GM23338 (cell line): ENCODE measurements at regions not wholly inside any gene's neighbourhood (a gene's known extent, or its start where the extent isn't known, plus 50 kb on each side); places are given as distances from the start of the nearest gene placed in this dataset.

Experiments used
- ATAC-seq: fragments of 200-7000 bp; cut with Tn5 transposase; 3 replicates; pipeline ENCODE4 v1.9.1; 2020
- DNase-seq: peaks from one replicate; pipeline ENCODE4 v3.0.0-alpha.2; 2015; ENCODE audit warnings: low spot score
- H2AFZ ChIP-seq: fragments of 200-600 bp; sonication (generic); 2 replicates; pipeline ENCODE4 v1.8.0; 2016; ENCODE audit warnings: antibody characterized with exemption, mild to moderate bottlenecking, moderate library complexity
- H3F3A ChIP-seq: fragments of 200-600 bp; sonication (generic); replicated peaks from 2 replicates; pipeline ENCODE4 v1.8.0; 2017; ENCODE audit warnings: antibody characterized with exemption, mixed run types, low read depth
- H3K27ac ChIP-seq: fragments of 200-600 bp; sonication (generic); 2 replicates; pipeline ENCODE4 v1.6.1; 2016; ENCODE audit warnings: low read depth
- H3K27me3 ChIP-seq: fragments of 200-600 bp; sonication (generic); 2 replicates; pipeline ENCODE4 v1.8.0; 2016; ENCODE audit warnings: mild to moderate bottlenecking, mixed run types, moderate library complexity; ENCODE audit not compliant: insufficient read depth
- H3K36me3 ChIP-seq: fragments of 200-600 bp; sonication (generic); 2 replicates; pipeline ENCODE4 v1.8.0; 2016; ENCODE audit warnings: mild to moderate bottlenecking; ENCODE audit not compliant: insufficient read depth
- H3K4me1 ChIP-seq: fragments of 200-600 bp; sonication (generic); 2 replicates; pipeline ENCODE4 v1.8.0; 2016; ENCODE audit warnings: mild to moderate bottlenecking, moderate library complexity; ENCODE audit not compliant: insufficient read depth
- H3K4me2 ChIP-seq: fragments of 200-600 bp; sonication (generic); 2 replicates; pipeline ENCODE4 v1.7.1; 2017; ENCODE audit warnings: mixed run types
- H3K4me3 ChIP-seq: fragments of 200-600 bp; sonication (generic); 2 replicates; pipeline ENCODE4 v1.6.1; 2016; ENCODE audit warnings: mixed run types
- H3K79me2 ChIP-seq: fragments of 200-600 bp; sonication (generic); replicated peaks from 2 replicates; pipeline ENCODE4 v1.8.0; 2017; ENCODE audit warnings: mild to moderate bottlenecking; ENCODE audit not compliant: insufficient read depth
- H3K9me2 ChIP-seq: fragments of 200-600 bp; sonication (generic); 2 replicates; pipeline ENCODE4 v1.8.0; 2017; ENCODE audit not compliant: insufficient read depth
- H4K20me1 ChIP-seq: fragments of 200-600 bp; sonication (generic); replicated peaks from 2 replicates; pipeline ENCODE4 v1.8.0; 2017; ENCODE audit warnings: mild to moderate bottlenecking; ENCODE audit not compliant: insufficient read depth
- H3K27ac Mint-ChIP-seq: 2 replicates; pipeline ENCODE4 v1.8.0; 2020; ENCODE audit warnings: inconsistent platforms, mild to moderate bottlenecking, moderate library complexity, mixed read lengths
- H3K27me3 Mint-ChIP-seq: 3 replicates; pipeline ENCODE4 v1.8.0; 2022; ENCODE audit warnings: low read depth, mild to moderate bottlenecking, moderate library complexity, mixed read lengths, inconsistent platforms; ENCODE audit not compliant: insufficient read depth, poor library complexity
- H3K36me3 Mint-ChIP-seq: 3 replicates; pipeline ENCODE4 v1.8.0; 2021; ENCODE audit warnings: low read depth, mild to moderate bottlenecking, inconsistent platforms, moderate library complexity, mixed read lengths
- H3K4me1 Mint-ChIP-seq: 3 replicates; pipeline ENCODE4 v1.8.0; 2020; ENCODE audit warnings: mild to moderate bottlenecking, inconsistent platforms, mixed read lengths
- H3K4me3 Mint-ChIP-seq: 3 replicates; pipeline ENCODE4 v1.8.0; 2021; ENCODE audit warnings: moderate library complexity, mild to moderate bottlenecking, inconsistent platforms, mixed read lengths
- H3K9me3 Mint-ChIP-seq: 3 replicates; pipeline ENCODE4 v1.8.0; 2020; ENCODE audit warnings: moderate library complexity, mild to moderate bottlenecking, inconsistent platforms, mixed read lengths
- CREB1 ChIP-seq: fragments of 250-450 bp; sonication (Bioruptor Pico); IDR thresholded peaks from 2 replicates; pipeline ENCODE4 v1.5.0; 2020; ENCODE audit warnings: low read depth, mild to moderate bottlenecking, moderate library complexity
- EZH2 ChIP-seq: fragments of 200-600 bp; sonication (generic); IDR thresholded peaks from one replicate; pipeline ENCODE4 v1.8.0; 2017; ENCODE audit warnings: antibody characterized with exemption, mild to moderate bottlenecking, low read depth; ENCODE audit not compliant: unreplicated experiment
- EZH2phosphoT487 ChIP-seq: fragments of 200-600 bp; sonication (generic); IDR thresholded peaks from one replicate; pipeline ENCODE4 v1.8.1; 2018; ENCODE audit warnings: antibody characterized with exemption; ENCODE audit not compliant: unreplicated experiment
- JUNB ChIP-seq: IDR thresholded peaks from one replicate; pipeline ENCODE4 v1.6.1; 2016; ENCODE audit warnings: antibody characterized with exemption; ENCODE audit not compliant: unreplicated experiment
- NANOG ChIP-seq: IDR thresholded peaks from 2 replicates; pipeline ENCODE4 v1.6.1; 2016; ENCODE audit warnings: antibody characterized with exemption, borderline replicate concordance
- POLR2AphosphoS5 ChIP-seq: IDR thresholded peaks from 2 replicates; pipeline ENCODE4 v1.6.1; 2016; ENCODE audit warnings: antibody characterized with exemption, low read depth
- STAT1 ChIP-seq: IDR thresholded peaks from one replicate; pipeline ENCODE4 v1.6.1; 2016; ENCODE audit warnings: antibody characterized with exemption; ENCODE audit not compliant: unreplicated experiment
- ZNF114 ChIP-seq: fragments of 250-450 bp; sonication (Bioruptor Pico); IDR thresholded peaks from 2 replicates; pipeline ENCODE4 v1.5.0; 2020; ENCODE audit warnings: mild to moderate bottlenecking, moderate library complexity
- ZNF331 ChIP-seq: fragments of 250-450 bp; sonication (Bioruptor Pico); IDR thresholded peaks from 2 replicates; pipeline ENCODE4 v1.5.0; 2020; ENCODE audit warnings: low read depth, mild to moderate bottlenecking, moderate library complexity
- TF ChIP-seq, protein P1 (sequence below): IDR thresholded peaks from 2 replicates; pipeline ENCODE4 v1.6.1; 2016; ENCODE audit warnings: antibody characterized with exemption
- TF ChIP-seq, protein P2 (sequence below): fragments of 250-450 bp; sonication (Bioruptor Pico); IDR thresholded peaks from 2 replicates; pipeline ENCODE4 v1.5.0; 2020; ENCODE audit warnings: mild to moderate bottlenecking, moderate library complexity
- TF ChIP-seq, protein P3 (sequence below), 2 experiments: fragments of 200-600 bp in 1 of 2; sonication (generic) in 1 of 2; conservative IDR thresholded peaks; 2 replicates each; pipeline versions ENCODE4 v1.5.1 to v1.6.1; 2016 to 2017; ENCODE audit warnings: antibody characterized with exemption in 2 of 2, low read depth in 2 of 2, mild to moderate bottlenecking in 2 of 2, moderate library complexity in 1 of 2

DNA sequence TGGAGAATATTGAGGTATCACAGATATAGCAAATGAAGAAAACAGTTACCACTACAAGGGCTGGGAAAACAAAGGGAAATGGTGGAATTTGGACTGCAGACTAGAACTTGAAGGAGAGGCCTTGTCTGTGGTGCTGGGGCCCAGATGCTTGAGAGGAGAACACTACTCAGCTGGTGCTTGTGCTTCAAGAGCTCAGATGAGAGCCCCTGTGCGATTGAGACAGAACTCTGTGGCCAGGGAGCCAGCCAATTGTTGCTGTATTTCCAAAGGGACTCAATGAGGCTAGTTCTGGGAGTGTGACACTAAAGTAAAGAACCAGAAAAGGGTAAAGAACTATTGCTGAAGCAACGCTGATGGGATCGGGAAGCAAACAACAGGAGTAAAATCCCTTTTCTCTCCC lies 406.5 kb upstream of the SEMA3D start (continued):
- TF ChIP-seq, protein P1, sequence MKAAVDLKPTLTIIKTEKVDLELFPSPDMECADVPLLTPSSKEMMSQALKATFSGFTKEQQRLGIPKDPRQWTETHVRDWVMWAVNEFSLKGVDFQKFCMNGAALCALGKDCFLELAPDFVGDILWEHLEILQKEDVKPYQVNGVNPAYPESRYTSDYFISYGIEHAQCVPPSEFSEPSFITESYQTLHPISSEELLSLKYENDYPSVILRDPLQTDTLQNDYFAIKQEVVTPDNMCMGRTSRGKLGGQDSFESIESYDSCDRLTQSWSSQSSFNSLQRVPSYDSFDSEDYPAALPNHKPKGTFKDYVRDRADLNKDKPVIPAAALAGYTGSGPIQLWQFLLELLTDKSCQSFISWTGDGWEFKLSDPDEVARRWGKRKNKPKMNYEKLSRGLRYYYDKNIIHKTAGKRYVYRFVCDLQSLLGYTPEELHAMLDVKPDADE, result no peak
- TF ChIP-seq EZH2 (no peak), STAT1 (no peak), EZH2phosphoT487 (no peak)

DNA sequence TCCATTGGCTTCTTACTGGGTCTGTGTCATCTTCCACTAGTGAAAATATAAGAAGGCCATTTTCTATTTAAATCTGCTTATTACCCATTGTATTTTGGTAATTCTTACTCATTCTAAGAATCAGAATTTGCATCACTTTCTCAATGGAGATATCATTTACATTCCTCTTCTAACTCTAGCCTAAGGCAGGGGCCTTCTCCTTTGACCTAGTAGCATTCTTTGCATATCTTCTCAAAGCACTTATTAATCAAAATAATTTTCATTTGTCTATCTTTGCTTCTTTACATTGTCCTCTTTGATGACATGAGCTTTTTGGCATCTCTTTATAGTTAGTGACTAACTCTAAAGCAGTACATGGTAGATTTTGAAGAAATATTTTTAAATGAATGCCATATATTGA lies 400.9 kb upstream of the SEMA3D start:
- ATAC-seq, result no peak
- no peaks in the 10 kb centered on the region for H3F3A ChIP-seq
- no peak overlapping the region for H3K4me2 ChIP-seq
- H2AFZ ChIP-seq, result no peak overlapping the region
- no peaks in the 10 kb centered on the region for H4K20me1 ChIP-seq
- H3K27ac ChIP-seq, result no peak overlapping the region
- no peaks in the 10 kb centered on the region for H3K36me3 ChIP-seq
- Mint-ChIP-seq H3K4me3 (no peak overlapping the region), H3K36me3 (no peaks in the 10 kb centered on the region), H3K9me3 (no peaks in the 10 kb centered on the region), H3K27ac (no peak overlapping the region), H3K27me3 (peaks cover 2% of the 10 kb centered on the region), H3K4me1 (no peaks in the 10 kb centered on the region)
- no peaks in the 10 kb centered on the region for H3K4me1 ChIP-seq
- no peaks in the 10 kb centered on the region for H3K79me2 ChIP-seq
- H3K4me3 ChIP-seq, result no peak overlapping the region
- H3K27me3 ChIP-seq, result no peaks in the 10 kb centered on the region
- no peak for DNase-seq
- H3K9me2 ChIP-seq, result no peaks in the 10 kb centered on the region
- TF ChIP-seq, protein P2, sequence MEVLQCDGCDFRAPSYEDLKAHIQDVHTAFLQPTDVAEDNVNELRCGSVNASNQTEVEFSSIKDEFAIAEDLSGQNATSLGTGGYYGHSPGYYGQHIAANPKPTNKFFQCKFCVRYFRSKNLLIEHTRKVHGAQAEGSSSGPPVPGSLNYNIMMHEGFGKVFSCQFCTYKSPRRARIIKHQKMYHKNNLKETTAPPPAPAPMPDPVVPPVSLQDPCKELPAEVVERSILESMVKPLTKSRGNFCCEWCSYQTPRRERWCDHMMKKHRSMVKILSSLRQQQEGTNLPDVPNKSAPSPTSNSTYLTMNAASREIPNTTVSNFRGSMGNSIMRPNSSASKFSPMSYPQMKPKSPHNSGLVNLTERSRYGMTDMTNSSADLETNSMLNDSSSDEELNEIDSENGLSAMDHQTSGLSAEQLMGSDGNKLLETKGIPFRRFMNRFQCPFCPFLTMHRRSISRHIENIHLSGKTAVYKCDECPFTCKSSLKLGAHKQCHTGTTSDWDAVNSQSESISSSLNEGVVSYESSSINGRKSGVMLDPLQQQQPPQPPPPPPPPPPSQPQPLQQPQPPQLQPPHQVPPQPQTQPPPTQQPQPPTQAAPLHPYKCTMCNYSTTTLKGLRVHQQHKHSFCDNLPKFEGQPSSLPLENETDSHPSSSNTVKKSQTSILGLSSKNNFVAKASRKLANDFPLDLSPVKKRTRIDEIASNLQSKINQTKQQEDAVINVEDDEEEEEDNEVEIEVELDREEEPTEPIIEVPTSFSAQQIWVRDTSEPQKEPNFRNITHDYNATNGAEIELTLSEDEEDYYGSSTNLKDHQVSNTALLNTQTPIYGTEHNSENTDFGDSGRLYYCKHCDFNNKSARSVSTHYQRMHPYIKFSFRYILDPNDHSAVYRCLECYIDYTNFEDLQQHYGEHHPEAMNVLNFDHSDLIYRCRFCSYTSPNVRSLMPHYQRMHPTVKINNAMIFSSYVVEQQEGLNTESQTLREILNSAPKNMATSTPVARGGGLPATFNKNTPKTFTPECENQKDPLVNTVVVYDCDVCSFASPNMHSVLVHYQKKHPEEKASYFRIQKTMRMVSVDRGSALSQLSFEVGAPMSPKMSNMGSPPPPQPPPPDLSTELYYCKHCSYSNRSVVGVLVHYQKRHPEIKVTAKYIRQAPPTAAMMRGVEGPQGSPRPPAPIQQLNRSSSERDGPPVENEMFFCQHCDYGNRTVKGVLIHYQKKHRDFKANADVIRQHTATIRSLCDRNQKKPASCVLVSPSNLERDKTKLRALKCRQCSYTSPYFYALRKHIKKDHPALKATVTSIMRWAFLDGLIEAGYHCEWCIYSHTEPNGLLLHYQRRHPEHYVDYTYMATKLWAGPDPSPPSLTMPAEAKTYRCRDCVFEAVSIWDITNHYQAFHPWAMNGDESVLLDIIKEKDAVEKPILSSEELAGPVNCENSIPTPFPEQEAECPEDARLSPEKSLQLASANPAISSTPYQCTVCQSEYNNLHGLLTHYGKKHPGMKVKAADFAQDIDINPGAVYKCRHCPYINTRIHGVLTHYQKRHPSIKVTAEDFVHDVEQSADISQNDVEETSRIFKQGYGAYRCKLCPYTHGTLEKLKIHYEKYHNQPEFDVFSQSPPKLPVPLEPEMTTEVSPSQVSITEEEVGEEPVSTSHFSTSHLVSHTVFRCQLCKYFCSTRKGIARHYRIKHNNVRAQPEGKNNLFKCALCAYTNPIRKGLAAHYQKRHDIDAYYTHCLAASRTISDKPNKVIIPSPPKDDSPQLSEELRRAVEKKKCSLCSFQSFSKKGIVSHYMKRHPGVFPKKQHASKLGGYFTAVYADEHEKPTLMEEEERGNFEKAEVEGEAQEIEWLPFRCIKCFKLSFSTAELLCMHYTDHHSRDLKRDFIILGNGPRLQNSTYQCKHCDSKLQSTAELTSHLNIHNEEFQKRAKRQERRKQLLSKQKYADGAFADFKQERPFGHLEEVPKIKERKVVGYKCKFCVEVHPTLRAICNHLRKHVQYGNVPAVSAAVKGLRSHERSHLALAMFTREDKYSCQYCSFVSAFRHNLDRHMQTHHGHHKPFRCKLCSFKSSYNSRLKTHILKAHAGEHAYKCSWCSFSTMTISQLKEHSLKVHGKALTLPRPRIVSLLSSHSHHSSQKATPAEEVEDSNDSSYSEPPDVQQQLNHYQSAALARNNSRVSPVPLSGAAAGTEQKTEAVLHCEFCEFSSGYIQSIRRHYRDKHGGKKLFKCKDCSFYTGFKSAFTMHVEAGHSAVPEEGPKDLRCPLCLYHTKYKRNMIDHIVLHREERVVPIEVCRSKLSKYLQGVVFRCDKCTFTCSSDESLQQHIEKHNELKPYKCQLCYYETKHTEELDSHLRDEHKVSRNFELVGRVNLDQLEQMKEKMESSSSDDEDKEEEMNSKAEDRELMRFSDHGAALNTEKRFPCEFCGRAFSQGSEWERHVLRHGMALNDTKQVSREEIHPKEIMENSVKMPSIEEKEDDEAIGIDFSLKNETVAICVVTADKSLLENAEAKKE (CRISPR knock-in tag), result no peak
- TF ChIP-seq EZH2phosphoT487, result no peak
- no peak for TF ChIP-seq POLR2AphosphoS5
- no peak for TF ChIP-seq CREB1 (CRISPR knock-in tag)
- TF ChIP-seq EZH2, result no peak
- TF ChIP-seq, protein P1, result no peak
- TF ChIP-seq JUNB, result no peak
- no peak for TF ChIP-seq STAT1
- TF ChIP-seq NANOG, result no peak
- no peak for TF ChIP-seq ZNF114 (CRISPR knock-in tag)
- TF ChIP-seq, protein P3, sequence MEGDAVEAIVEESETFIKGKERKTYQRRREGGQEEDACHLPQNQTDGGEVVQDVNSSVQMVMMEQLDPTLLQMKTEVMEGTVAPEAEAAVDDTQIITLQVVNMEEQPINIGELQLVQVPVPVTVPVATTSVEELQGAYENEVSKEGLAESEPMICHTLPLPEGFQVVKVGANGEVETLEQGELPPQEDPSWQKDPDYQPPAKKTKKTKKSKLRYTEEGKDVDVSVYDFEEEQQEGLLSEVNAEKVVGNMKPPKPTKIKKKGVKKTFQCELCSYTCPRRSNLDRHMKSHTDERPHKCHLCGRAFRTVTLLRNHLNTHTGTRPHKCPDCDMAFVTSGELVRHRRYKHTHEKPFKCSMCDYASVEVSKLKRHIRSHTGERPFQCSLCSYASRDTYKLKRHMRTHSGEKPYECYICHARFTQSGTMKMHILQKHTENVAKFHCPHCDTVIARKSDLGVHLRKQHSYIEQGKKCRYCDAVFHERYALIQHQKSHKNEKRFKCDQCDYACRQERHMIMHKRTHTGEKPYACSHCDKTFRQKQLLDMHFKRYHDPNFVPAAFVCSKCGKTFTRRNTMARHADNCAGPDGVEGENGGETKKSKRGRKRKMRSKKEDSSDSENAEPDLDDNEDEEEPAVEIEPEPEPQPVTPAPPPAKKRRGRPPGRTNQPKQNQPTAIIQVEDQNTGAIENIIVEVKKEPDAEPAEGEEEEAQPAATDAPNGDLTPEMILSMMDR (conservative IDR thresholded peaks at IDR 0.05; ENCODE audit: low read depth in 2 of 2), result no peak
- TF ChIP-seq ZNF331 (CRISPR knock-in tag), result no peak
